ENCODE measurements at regions not wholly inside any gene's neighbourhood (a gene's known extent, or its start where the extent isn't known, plus 50 kb on each side); places are given as distances from the start of the nearest gene placed in this dataset.

DNA sequence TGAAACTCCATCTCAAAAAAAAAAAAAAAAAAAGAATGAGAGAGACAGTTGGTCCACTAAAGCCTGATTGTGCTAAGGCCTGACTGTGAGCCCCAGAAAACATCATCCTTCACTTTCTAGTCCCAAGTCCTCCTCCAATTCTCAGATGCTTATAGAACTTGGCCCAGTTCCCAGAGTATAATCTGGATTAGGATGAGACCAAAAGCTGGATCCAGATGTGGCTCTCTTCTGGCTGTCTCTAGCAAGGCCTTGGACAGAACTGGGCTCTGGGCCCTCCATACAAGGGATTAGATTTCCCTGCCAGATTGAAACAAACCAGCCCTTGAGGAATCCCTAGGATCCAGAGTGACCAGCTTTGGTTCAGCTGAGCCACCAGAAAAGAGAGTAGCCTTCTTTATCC is 98.4 kb upstream of the ZNF366 start:
- no peaks in the 10 kb centered on the region for H3K4me1 ChIP-seq

DNA sequence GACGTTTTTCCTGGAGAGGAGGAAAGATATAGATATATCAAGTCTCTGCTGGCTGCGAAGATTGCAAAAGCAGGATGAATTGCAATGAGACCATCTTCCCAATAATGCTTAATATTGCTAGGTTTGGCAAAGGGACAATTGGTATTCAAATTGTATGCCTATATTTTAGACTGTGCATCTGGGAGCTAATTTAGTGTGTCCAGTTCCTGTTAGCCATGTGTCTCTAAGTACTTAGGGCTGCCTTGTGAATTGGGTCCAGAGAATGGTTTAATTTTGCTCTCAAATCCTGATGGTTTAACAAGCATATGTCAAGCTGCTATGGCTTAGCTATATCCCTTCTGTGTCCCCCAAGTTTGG is 97.6 kb upstream of the ZNF366 start:
- DNase-seq = no peak
- Histone ChIP-seq H3K36me3 (no peaks in the 10 kb centered on the region), H3K4me3 (no peak overlapping the region), H3K4me1 (no peaks in the 10 kb centered on the region), H3K27ac (no peak overlapping the region), H3K9me3 (no peaks in the 10 kb centered on the region), H3K27me3 (no peaks in the 10 kb centered on the region)
- TF ChIP-seq, protein P1, sequence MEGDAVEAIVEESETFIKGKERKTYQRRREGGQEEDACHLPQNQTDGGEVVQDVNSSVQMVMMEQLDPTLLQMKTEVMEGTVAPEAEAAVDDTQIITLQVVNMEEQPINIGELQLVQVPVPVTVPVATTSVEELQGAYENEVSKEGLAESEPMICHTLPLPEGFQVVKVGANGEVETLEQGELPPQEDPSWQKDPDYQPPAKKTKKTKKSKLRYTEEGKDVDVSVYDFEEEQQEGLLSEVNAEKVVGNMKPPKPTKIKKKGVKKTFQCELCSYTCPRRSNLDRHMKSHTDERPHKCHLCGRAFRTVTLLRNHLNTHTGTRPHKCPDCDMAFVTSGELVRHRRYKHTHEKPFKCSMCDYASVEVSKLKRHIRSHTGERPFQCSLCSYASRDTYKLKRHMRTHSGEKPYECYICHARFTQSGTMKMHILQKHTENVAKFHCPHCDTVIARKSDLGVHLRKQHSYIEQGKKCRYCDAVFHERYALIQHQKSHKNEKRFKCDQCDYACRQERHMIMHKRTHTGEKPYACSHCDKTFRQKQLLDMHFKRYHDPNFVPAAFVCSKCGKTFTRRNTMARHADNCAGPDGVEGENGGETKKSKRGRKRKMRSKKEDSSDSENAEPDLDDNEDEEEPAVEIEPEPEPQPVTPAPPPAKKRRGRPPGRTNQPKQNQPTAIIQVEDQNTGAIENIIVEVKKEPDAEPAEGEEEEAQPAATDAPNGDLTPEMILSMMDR (IDR thresholded peaks at IDR 0.05) = no peak
- TF ChIP-seq POLR2A (IDR thresholded peaks at IDR 0.05) = no peak

More for the DNA sequence above, 98.4 kb upstream of the ZNF366 start:
- no peak for DNase-seq
- H3K9me3 ChIP-seq = no peaks in the 10 kb centered on the region
- H3K36me3 ChIP-seq = no peaks in the 10 kb centered on the region
- H3K27ac ChIP-seq = no peak overlapping the region
- H3K27me3 ChIP-seq = no peaks in the 10 kb centered on the region
- H3K4me3 ChIP-seq = no peak overlapping the region
- no peak for TF ChIP-seq POLR2A (IDR thresholded peaks at IDR 0.05)
- TF ChIP-seq, protein P1 (IDR thresholded peaks at IDR 0.05) = no peak

DNA sequence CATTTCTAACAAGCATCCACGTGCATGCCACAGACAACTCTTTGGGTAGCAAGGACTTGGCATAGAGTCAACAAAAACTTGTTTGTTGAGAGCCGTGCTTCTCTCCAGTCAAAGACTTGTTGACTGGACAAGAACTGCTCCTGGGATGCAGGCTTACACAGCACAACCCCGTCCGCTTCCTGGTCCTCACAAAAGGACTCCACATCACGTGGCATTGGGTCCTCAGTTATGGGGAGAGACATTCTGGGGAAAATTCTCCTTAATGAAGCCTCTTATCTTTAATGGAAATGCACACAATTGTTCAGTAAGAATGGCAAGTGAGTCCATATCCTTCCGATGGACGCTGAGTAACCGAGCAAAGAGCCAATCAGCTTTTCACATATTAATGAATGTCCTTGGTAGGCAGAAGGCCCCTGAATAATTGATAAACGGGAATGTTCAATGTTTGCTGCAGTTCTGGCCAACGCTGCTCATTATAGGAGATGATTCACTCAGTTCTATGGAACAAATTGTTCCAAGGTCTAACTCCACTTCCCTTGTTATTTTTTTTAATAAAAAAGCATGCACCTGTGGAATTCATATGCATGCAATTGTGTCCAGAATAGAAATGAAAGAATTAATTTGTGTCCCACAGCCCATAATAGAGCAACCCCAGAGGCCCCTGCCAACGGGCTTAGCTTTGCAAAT is 97.0 kb upstream of the ZNF366 start:
- Histone ChIP-seq H3K27ac (no peak overlapping the region), H3K4me1 (no peaks in the 10 kb centered on the region), H3K4me3 (no peak overlapping the region), H3K9me3 (no peaks in the 10 kb centered on the region), H3K27me3 (no peaks in the 10 kb centered on the region), H3K36me3 (no peaks in the 10 kb centered on the region)
- no peak for DNase-seq
- TF ChIP-seq POLR2A (IDR thresholded peaks at IDR 0.05) = no peak
- TF ChIP-seq, protein P1 (IDR thresholded peaks at IDR 0.05) = no peak

DNA sequence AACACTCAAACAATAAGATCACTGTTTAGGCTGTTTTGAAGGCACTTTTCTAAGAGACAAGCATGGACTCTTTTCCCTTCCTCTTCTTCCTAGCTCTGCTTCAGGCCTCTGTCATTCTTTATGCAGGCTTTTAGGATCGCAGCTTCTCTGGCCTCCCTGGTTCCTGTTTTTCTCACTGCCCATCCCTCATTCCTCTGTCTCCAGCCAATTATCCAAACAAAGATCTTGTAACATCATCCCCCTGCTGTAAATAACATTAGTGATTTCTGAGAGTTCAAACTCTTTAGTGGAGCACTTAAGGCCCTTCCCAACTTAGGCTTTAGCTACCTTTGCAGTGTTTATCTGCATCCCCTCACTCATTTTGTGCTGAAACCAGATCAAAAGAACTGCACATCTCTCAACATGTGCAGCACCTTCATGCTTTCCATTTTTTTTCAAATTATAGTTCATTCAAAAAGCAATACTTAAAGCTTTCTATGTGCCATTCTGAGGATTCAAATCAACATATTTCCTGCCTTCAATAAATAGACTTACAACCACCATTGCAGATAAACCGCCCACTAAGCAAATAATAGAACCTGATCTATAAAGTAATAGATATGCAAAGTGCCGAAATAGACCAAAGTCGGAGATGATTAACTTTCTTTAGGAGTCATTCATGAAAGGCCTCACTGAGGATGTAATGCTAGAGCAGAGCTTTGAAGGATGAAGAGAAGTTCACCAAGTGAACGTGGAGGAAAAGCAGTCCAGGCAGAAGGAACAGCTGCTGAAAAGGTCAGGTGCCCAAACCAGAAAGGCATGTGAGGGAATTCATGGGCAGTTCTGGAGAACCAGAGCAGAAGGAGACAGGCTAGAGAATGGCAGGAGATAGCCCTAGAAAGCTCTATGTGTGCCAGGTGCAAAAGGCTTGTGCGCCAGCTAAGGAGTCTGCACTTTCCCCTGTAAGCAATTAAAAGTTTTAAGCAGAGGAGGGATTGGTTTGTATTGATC is 95.8 kb upstream of the ZNF366 start:
- TF ChIP-seq, protein P1 (IDR thresholded peaks at IDR 0.05) = no peak
- no peak for TF ChIP-seq POLR2A (IDR thresholded peaks at IDR 0.05)
- Histone ChIP-seq H3K27me3 (no peaks in the 10 kb centered on the region), H3K9me3 (no peaks in the 10 kb centered on the region), H3K27ac (no peak overlapping the region), H3K4me3 (no peak overlapping the region), H3K36me3 (no peaks in the 10 kb centered on the region), H3K4me1 (no peaks in the 10 kb centered on the region)
- DNase-seq = no peak

DNA sequence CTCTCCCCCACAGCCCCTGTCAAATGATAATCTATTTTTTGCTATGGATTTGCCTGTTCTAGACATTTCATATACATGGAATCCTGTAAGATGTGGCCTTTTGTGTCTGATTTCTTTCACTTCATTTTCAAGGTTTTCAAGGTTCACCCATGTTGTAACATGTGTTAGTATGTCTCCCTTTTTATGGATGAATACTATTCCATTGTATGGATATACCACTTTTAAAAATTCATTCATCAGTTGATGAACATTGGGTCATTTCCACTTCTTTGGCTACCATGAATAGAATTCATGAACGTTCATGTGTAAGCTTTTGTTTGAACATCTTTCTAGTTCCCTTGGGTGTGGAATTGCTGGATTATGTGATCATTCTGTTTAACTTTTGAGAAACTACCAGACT is 94.7 kb upstream of the ZNF366 start:
- Histone ChIP-seq H3K4me3 (no peak overlapping the region), H3K27me3 (no peaks in the 10 kb centered on the region), H3K4me1 (no peaks in the 10 kb centered on the region), H3K9me3 (no peaks in the 10 kb centered on the region), H3K36me3 (no peaks in the 10 kb centered on the region), H3K27ac (no peak overlapping the region)
- TF ChIP-seq, protein P1 (IDR thresholded peaks at IDR 0.05) = no peak
- TF ChIP-seq POLR2A (IDR thresholded peaks at IDR 0.05) = no peak
- no peak for DNase-seq

All from Peyer's patch (tissue), 4 donors.